D341Med (cell line): ENCODE measurements at regions not wholly inside any gene's neighbourhood (a gene's known extent, or its start where the extent isn't known, plus 50 kb on each side); places are given as distances from the start of the nearest gene placed in this dataset.
"Not testable (repeated sequence)": the region's sequence is repeated elsewhere in the genome, so short reads cannot be mapped to it uniquely, and the experiment has no call there.

ENCODE experiments used
- DNase-seq: peaks from one replicate; pipeline ENCODE4 v3.0.0; 2012; ENCODE audit warnings: low spot score

DNA sequence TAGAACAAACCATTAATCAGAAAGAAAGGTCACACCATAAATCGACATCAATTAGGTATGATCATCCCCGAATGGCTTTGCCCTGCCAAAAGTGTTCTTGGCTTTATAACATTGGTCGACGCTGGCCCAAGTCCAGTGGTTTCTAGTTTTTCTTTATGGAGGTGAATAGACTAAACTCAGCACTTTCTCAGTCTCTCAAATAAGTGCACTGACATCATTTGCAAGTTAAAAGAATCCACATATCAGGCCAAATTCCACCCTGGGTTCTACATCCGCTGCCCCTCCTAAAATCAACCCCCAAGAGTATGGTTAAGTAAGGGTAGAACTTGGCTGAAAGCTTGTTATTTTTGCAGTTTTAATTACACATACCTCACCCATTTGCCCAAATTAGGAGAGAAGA lies 314.3 kb downstream of the C12orf75 start:
- no peak for DNase-seq

GRCh38 chr12:105654606-105655005 lies 324.1 kb downstream of the C12orf75 start:
- no peak for DNase-seq

DNA sequence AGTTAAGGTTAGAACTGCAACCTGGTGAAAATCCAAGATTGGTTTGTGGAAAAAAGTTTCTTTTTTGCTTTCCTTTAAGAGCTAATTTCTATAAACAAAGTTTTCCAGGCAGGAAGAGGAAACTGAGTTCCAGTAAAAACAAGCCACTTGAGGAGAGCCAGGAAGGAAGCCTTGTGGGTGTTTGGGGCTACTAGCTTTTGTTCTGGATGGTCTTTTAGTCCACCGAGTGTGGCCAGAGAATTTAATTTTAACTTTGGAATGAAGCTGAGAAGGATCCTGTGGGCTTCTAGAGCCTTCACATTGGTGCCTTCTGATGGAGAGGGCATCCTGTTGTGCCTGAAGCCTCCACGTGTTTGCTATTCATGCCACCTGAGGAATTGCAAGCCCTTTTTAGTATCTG lies 327.9 kb downstream of the C12orf75 start:
- DNase-seq: no peak

GRCh38 chr12:105659355-105660075 lies 329.0 kb downstream of the C12orf75 start:
- DNase-seq: no peak

- DNase-seq: not testable (repeated sequence)
These were observed 334.3 kb downstream of the C12orf75 start for GRCh38 chr12:105664765-105665164.

DNA sequence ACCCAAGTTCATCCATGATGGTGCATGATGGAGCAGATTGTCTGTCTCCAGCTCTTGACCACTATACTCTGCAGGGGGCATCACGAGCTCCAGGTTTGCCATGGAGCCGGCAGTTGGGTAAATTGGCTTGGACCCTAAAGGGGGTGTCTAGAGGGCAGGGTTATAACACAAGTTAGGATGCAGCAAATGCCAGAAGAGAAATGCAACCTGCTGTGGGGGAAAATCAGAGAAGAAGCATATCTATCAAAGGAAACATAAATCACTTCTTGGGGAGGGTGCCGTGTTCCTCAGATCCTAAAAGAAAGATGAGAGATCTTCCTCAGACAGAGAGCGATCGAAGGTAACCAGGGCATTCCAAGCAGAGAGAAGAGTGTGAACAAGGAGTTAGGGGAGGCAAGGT lies 334.9 kb downstream of the C12orf75 start:
- DNase-seq: no peak

DNA sequence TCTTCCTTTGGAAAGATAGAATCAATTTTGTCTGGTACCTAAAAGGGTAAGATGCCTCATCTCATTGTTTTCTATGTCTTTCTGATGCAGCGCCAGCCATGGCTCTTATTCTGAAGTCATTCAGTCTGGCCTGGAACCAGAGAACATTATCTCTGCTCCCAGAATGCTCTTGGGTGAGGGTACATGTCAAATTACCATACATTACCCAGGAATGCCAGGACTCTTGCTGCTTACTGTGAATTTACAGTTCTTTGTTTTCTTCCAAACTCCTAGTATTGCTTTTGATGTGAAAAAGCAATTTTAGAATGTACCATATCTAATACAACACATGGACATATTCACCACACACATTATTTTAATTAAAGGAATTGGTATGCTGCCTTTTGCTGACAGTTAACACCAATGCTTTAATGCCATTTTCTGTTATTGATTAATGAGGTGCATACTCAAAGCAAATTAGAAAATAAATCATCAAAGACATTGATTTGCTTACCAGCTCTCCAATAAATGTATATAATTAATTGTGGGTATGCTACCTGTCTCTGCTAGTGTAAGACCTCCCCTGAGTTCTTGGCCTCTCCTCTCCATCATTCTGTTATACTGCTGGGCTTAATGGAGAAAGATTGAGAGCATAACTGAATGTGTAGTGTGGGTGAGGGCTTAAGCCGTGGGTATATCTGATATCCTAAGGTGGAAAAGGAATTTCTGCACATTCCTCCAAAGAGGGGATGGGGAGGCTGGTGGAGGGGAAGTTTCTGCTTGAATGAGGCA lies 337.7 kb downstream of the C12orf75 start:
- DNase-seq: no peak

DNA sequence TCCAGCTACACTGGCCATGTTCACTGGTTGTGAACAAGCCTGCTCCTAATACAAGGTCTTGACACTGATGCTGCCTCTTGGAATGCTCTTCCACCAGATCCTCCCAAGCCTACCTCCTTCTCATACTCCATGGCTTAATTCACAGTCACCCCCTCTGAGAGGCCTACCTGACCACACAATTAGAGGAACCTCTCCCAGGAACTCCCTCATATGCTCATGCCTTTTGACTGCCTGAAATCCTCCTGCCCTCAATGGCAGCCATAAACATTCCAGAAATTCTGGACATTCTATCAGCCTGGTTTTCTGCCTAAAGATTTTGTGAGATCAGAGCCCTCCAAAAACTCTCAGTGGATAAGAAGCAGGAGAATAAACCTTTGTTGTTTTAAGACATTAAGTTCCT lies 340.2 kb downstream of the C12orf75 start:
- DNase-seq: no peak

DNA sequence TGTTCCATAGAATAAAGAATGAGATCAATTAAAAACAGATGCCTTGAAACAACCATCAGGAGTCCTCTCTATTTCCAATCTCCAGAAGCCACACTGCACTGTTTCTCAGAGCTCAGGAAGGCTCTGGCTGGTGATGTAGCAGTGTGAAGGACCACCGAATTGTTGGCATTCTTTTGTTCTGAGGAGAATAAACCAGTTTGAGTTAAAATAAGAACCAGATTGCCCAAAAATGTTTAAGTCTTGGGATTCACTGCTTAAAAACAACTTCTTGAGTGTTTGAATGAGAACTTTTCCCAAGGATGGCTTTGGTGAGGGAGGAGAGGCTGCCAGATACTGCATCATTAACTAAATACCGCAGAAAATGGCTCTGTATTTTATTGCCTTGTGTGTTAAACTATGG lies 341.2 kb downstream of the C12orf75 start:
- DNase-seq: no peak

DNA sequence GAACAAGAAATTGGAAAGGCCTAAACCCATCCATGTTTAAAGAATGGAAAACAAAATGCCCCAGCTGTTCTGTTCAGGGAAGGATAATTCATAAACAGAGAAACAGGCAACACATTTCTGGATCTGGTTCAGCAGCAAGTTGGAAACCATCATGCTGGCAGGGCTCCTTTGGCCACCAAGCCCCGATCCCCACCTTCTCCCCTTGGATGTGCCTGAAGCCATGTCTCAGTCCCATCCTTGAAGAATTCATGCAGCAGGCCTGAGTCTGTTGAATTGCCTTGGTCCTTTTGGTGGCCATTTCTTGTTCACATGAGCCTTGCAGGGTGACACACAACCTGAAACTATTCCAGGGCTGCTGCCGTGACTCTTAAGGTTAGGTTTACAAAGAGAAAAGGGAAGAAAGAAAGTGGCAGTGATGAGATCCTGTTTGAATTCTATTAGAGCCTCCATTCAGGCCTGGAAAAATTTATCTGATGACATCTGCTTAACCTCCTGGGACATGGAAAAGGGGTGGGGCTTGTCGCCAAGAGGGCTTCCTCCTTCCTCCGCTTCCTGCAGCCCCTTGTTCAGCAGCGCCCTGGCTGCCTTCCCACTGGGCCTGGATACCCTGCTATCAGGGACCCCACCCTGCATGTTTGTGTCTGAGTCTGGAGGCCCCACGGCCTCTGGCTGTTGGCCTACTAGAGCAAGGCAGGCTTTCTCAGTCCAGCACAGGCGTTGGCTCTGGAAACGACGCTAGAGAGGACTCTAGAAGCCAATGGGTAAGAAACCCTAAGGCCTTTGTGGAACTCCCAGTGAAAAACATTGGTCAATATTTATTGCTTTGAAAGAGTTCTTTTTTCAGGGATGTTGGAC lies 341.9 kb downstream of the C12orf75 start:
- DNase-seq: no peak

DNA sequence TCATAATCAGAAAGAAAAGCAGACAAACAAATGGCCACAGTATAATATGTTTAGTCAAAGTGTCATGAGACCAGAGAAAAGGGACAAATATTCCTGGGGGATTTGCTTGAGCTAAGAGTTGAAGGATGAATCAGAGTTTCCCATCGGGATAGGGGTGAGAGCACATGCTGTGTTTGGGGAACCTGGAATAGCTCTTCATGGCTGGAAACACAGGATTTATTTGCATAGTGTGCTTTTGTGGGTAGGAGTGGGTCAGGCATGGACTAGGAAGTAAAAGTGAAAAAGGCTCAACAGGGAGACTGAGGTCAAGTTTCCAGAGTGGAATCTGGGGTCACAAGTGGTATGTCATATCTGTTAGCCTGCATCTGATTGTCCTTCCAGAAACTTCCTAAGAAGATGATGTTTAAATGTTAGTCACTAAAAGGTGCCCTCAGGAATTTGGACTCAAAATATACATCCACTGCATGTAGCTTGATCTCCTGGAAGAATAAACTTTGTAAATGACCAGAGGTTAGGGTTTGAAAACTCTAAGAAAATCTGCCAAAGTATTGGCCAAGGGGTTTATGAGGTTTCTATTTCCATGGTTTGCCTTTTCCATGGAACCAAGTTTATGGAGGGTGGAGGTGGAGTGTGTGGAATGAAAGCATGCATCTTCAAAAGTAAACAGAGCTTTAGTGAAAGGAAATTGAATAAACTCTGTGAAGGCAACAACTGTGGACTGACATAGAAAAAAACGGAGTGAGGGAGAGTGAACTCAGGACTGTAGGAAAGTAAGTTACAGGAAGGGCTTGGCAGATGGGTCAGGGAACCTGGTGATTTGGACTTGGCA lies 344.6 kb downstream of the C12orf75 start:
- DNase-seq: no peak

GRCh38 chr12:105676694-105677093 lies 346.2 kb downstream of the C12orf75 start:
- no peak for DNase-seq

GRCh38 chr12:105677672-105678071 lies 347.2 kb downstream of the C12orf75 start:
- no peak for DNase-seq

GRCh38 chr12:105679982-105680381 lies 349.5 kb downstream of the C12orf75 start:
- DNase-seq: no peak

GRCh38 chr12:105681341-105681740 lies 350.9 kb downstream of the C12orf75 start:
- no peak for DNase-seq

- DNase-seq: not testable (repeated sequence)
These were observed 352.3 kb downstream of the C12orf75 start for GRCh38 chr12:105682821-105683220.

DNA sequence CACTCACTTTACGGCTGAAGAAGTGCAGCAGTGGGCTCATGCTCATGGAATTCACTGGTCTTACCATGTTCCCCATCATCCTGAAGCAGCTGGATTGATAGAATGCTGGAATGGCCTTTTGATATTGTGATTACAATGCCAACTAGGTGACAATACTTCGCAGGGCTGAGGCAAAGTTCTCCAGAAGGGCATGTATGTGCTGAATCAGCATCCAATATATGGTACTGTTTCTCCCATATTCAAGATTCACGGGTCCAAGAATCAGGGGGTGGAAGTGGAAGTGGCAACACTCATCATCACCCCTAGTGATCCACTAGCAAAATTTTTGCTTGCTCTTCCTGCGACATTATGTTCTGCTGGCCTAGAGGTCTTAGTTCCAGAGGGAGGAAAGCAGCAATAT lies 353.3 kb downstream of the C12orf75 start:
- not testable (repeated sequence) for DNase-seq

- DNase-seq: no peak
These were observed 367.6 kb downstream of the C12orf75 start for GRCh38 chr12:105698075-105698474.

- DNase-seq: no peak
These were observed 368.7 kb downstream of the C12orf75 start for GRCh38 chr12:105699209-105699608.

- no peak for DNase-seq
These were observed 374.3 kb downstream of the C12orf75 start for GRCh38 chr12:105704787-105705186.

DNA sequence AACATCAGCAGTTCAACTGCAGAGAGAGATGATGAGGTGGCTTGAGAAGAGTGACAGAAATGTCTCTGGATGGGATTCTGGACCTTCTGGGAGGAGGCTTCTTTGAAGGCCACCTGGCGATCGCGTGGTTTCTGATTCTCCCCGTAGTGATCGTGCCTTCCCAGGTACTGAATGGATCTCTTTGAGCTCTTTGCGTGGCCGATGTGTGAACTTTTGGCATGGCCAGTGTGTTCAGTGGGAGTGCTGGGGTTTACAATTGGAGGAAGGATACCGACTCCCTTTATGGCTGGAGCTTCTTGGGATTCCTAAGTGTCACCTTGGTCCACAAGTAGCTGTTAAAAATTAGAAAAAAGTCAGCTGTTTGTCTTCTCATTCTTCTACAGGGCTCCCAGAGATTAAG lies 374.7 kb downstream of the C12orf75 start:
- DNase-seq: no peak

DNA sequence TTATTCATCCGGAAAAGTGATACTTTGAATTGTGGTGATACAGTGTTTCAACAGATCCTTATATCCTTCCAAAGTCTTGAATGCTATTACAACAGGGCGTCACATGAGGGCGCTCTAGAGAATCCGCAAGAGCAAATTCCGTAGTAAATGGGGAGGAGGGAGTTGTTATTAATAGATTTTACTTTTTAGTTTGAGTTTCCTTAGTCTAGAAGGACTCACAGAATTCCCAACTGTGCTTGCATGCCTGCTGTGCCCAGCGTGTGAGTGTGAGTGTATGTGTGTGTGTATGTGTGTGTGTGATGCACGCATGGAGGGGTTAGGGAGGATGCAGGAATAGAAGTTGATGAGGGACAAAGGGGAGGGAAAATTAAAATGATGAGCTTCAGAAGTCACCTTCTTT lies 375.3 kb downstream of the C12orf75 start:
- DNase-seq: peak; percentile 54
